Adrenal gland (tissue), 9 donors: ENCODE measurements at regions not wholly inside any gene's neighbourhood (a gene's known extent, or its start where the extent isn't known, plus 50 kb on each side); places are given as distances from the start of the nearest gene placed in this dataset.

ENCODE experiments used
- DNase-seq, 7 donors: peaks; one replicate each; pipeline ENCODE4 v3.0.0-alpha.2; 2019 to 2020
- H3K27ac ChIP-seq, 5 donors: fragments of 200-600 bp; sonication (generic) in 4 of 5; 1 replicate in 3 of 5; 2 replicates in 2 of 5; pipeline versions ENCODE4 v1.5.1 to v1.8.0; 2016 to 2020; ENCODE audit warnings: mild to moderate bottlenecking in 1 of 5
- H3K27me3 ChIP-seq: fragments of 200-600 bp; 2 replicates; pipeline ENCODE4 v1.8.0; 2021
- H3K36me3 ChIP-seq, 2 donors: fragments of 200-600 bp; replicated peaks in 1 of 2; 1 replicate in 1 of 2; 2 replicates in 1 of 2; pipeline versions ENCODE4 v1.5.1 to v1.8.0; 2018 to 2022
- H3K4me1 ChIP-seq, 2 donors: fragments of 200-600 bp; replicated peaks in 1 of 2; 1 replicate in 1 of 2; 2 replicates in 1 of 2; pipeline versions ENCODE4 v1.5.1 to v1.8.0; 2018 to 2021
- H3K4me3 ChIP-seq, 4 donors: fragments of 200-600 bp; sonication (generic) in 3 of 4; one replicate each; pipeline ENCODE4 v1.5.1; 2016 to 2018
- H3K9me3 ChIP-seq, 3 donors: fragments of 200-600 bp; sonication (generic) in 1 of 3; replicated peaks in 1 of 3; 1 replicate in 2 of 3; 2 replicates in 1 of 3; pipeline versions ENCODE4 v1.5.1 to v1.8.0; 2016 to 2021
- CTCF ChIP-seq, 6 experiments: fragments of 450-650 bp in 4 of 6; fragments of 200-600 bp in 2 of 6; sonication (generic) in 1 of 6; IDR thresholded peaks; 1 replicate in 5 of 6; 2 replicates in 1 of 6; pipeline versions ENCODE4 v1.5.1 to v1.8.0; 2016 to 2021; ENCODE audit warnings: antibody characterized with exemption in 6 of 6, mild to moderate bottlenecking in 2 of 6, moderate library complexity in 1 of 6
- POLR2A ChIP-seq, 2 donors: fragments of 450-650 bp; IDR thresholded peaks; one replicate each; pipeline ENCODE4 v1.6.1; 2017; ENCODE audit warnings: antibody characterized with exemption in 2 of 2, mild to moderate bottlenecking in 2 of 2, moderate library complexity in 1 of 2
- WGBS, 4 donors: extraction: QIAGEN DNeasy Blood & Tissue Kit in 2 of 4; methylation state at CpG; one replicate each; pipeline versions ENCODE4 v1.1.5 to v1.1.7; 2013 to 2017; 5-methylcytosine and 5-hydroxymethylcytosine counted together
- intact Hi-C, 2 donors: fragments of 100-400 bp; cut with DNase I; formaldehyde crosslinking; loops; one replicate each; pipeline versions ENCODE4 v1.14.1 to v1.15.0; 2022 to 2023
- donor health status: healthy with polysubstance abuse.
- donor health status: Bipolar disorder and iron deficiency.
- donor health status: DM: yes; HTN: yes; CAD: no.
- donor health status: DM: no; HTN: no; CAD: no.
- donor health status: DM: no; HTN: no; CAD: no.

DNA sequence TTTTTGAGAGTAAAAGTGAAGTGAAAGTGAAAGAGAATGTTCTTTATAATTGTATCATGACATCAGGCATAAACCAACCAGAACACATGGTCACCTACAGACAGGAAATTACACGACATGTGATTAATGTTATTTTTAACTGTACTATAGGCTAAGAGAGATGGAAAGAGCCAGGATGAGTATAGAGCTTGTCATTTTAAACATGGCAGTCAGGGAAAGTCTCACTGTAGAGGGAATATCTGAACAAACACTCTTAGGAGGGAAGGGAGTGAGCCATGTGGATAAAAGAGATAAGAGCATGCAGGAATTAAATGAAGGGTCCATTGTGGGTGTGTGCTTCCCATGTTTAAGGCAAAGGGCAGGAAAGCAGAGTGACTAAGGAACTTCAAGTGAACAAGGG is 599.1 kb upstream of the FAT3 start:
- no peak overlapping the region for H3K27ac ChIP-seq
- no peak overlapping the region for H3K4me3 ChIP-seq
- H3K36me3 ChIP-seq: no peaks in the 10 kb centered on the region
- no peak for DNase-seq
- no peaks in the 10 kb centered on the region for H3K4me1 ChIP-seq
- intact Hi-C loops: no loop called here
- H3K27me3 ChIP-seq: no peaks in the 10 kb centered on the region
- TF ChIP-seq POLR2A (IDR thresholded peaks at IDR 0.05) (no peak), CTCF (IDR thresholded peaks at IDR 0.05) (no peak)
- WGBS, 4 donors: 22 to 56% (median 49%) methylated on average over 1 of the region's 1 CpG
- H3K9me3 ChIP-seq: no peaks in the 10 kb centered on the region

DNA sequence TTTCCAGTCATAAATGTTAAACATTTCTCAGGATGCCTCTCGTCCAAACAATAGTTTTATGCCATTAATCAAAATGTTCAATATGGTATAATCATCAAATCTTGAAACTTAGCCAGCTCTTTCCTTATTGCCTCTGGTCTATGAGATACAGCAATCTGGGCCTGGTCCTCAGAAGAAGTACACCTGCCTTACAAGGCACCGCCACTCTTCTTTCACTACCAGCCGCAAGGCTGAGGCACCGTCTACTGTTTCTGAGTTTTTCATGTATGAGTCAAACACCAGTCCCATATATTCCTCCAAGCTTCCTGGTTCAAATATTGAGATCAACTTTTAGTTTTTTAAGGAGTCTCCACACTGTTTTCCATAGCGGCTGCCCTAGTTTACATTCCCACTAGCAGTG is 600.6 kb upstream of the FAT3 start:
- Histone ChIP-seq H3K36me3 (no peaks in the 10 kb centered on the region), H3K9me3 (no peaks in the 10 kb centered on the region), H3K27ac (no peak overlapping the region), H3K4me1 (no peaks in the 10 kb centered on the region), H3K4me3 (no peak overlapping the region), H3K27me3 (no peaks in the 10 kb centered on the region)
- no peak for TF ChIP-seq POLR2A (IDR thresholded peaks at IDR 0.05)
- TF ChIP-seq CTCF (IDR thresholded peaks at IDR 0.05): no peak
- intact Hi-C loops: no loop called here
- DNase-seq: no peak
- WGBS, 4 donors: 78 to 88% (median 82%) methylated on average over 5 of the region's 5 CpGs

- H3K27ac ChIP-seq: no peak overlapping the region
- no peak for DNase-seq
- H3K4me1 ChIP-seq: no peaks in the 10 kb centered on the region
- H3K27me3 ChIP-seq: no peaks in the 10 kb centered on the region
- TF ChIP-seq POLR2A (IDR thresholded peaks at IDR 0.05): no peak
- TF ChIP-seq CTCF (IDR thresholded peaks at IDR 0.05): no peak
- H3K9me3 ChIP-seq: no peaks in the 10 kb centered on the region
- H3K4me3 ChIP-seq: no peak overlapping the region
- intact Hi-C loops: no loop called here
- H3K36me3 ChIP-seq: no peaks in the 10 kb centered on the region
- 50 to 61% (median 60%) methylated on average over 3 of the region's 3 CpGs for WGBS, 4 donors
These were observed 615.9 kb upstream of the FAT3 start for GRCh38 chr11:91608677-91609076.

DNA sequence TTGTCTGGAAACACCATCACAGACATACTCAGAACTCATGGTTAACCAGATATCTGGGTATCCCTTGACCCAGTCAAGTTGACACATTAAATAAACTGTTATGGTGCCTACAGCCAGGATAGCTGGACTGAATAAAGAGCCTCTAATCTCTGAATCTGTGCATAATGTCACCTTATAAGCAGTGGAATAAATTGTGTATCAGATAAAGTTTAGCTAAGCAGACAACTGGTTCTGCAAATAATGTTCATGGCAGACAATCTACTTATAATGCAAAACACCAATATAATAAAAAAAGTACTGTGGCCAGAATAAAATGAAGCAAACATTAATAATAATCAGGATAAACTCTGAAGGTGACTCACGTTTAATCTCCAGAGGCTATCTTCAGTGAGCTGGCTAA is 628.5 kb upstream of the FAT3 start:
- intact Hi-C loops: no loop called here
- no peak overlapping the region for H3K4me3 ChIP-seq
- DNase-seq: no peak
- no peaks in the 10 kb centered on the region for H3K9me3 ChIP-seq
- H3K27ac ChIP-seq: no peak overlapping the region
- no peaks in the 10 kb centered on the region for H3K4me1 ChIP-seq
- H3K27me3 ChIP-seq: no peaks in the 10 kb centered on the region
- TF ChIP-seq POLR2A (IDR thresholded peaks at IDR 0.05): no peak
- no peak for TF ChIP-seq CTCF (IDR thresholded peaks at IDR 0.05)
- WGBS, 4 donors: 53 to 81% (median 71%) methylated on average over 1 of the region's 1 CpG
- H3K36me3 ChIP-seq: no peaks in the 10 kb centered on the region
